WTC11 (cell line): ENCODE measurements at regions not wholly inside any gene's neighbourhood (a gene's known extent, or its start where the extent isn't known, plus 50 kb on each side); places are given as distances from the start of the nearest gene placed in this dataset.

Experiments used
- ATAC-seq: fragments of 200-7000 bp; cut with Tn5 transposase; 2 replicates; pipeline ENCODE4 v1.10.0; 2021; ENCODE audit warnings: mild to moderate bottlenecking, moderate library complexity
- CTCF ChIA-PET: fragments of 300-600 bp; sonication (Branson Sonifier 250); formaldehyde crosslinking; loops from one replicate; lab custom pipeline; 2021; ENCODE audit warnings: antibody characterized with exemption; lab: Charles Lee
- POLR2A ChIA-PET: fragments of 350-600 bp; sonication (Branson Sonifier 250); formaldehyde crosslinking; loops from one replicate; lab custom pipeline; 2021; ENCODE audit warnings: antibody characterized with exemption; lab: Charles Lee
- DNase-seq: peaks from one replicate; pipeline ENCODE4 v3.0.0; 2021; ENCODE audit warnings: low spot score
- H3K27ac Mint-ChIP-seq: 2 replicates; pipeline ENCODE4 v1.8.0; 2021; ENCODE audit warnings: mixed read lengths
- H3K27me3 Mint-ChIP-seq: 2 replicates; pipeline ENCODE4 v1.8.0; 2021; ENCODE audit warnings: low read depth, mild to moderate bottlenecking, moderate library complexity, mixed read lengths
- H3K36me3 Mint-ChIP-seq: 2 replicates; pipeline ENCODE4 v1.8.0; 2021; ENCODE audit warnings: mixed read lengths
- H3K4me1 Mint-ChIP-seq: 2 replicates; pipeline ENCODE4 v1.8.0; 2022; ENCODE audit warnings: mixed read lengths
- H3K4me3 Mint-ChIP-seq: 2 replicates; pipeline ENCODE4 v1.8.0; 2021; ENCODE audit warnings: mild to moderate bottlenecking, moderate library complexity, mixed read lengths
- H3K9me3 Mint-ChIP-seq: 2 replicates; pipeline ENCODE4 v1.8.0; 2021; ENCODE audit warnings: mixed read lengths
- ATF2 ChIP-seq: sonication (generic); formaldehyde crosslinking; IDR thresholded peaks from 2 replicates; pipeline ENCODE4 v1.8.1; 2022; ENCODE audit warnings: low read depth, missing genetic modification reagents, borderline replicate concordance
- CBFB ChIP-seq: sonication (generic); formaldehyde crosslinking; IDR thresholded peaks from 2 replicates; pipeline ENCODE4 v1.8.1; 2022; ENCODE audit warnings: mild to moderate bottlenecking, low read depth, missing genetic modification reagents
- CDX4 ChIP-seq: fragments of 250-450 bp; sonication (Bioruptor Pico); IDR thresholded peaks from 2 replicates; pipeline ENCODE4 v1.9.0; 2021; ENCODE audit warnings: moderate library complexity, mild to moderate bottlenecking, inconsistent platforms, borderline replicate concordance
- CREB1 ChIP-seq: sonication (generic); formaldehyde crosslinking; IDR thresholded peaks from 2 replicates; pipeline ENCODE4 v1.8.0; 2023; ENCODE audit warnings: mild to moderate bottlenecking, missing genetic modification reagents
- EMX1 ChIP-seq: fragments of 250-450 bp; sonication (Bioruptor Pico); IDR thresholded peaks from 2 replicates; pipeline ENCODE4 v1.8.0; 2021; ENCODE audit warnings: mild to moderate bottlenecking
- ETV6 ChIP-seq: sonication (generic); formaldehyde crosslinking; IDR thresholded peaks from 2 replicates; pipeline ENCODE4 v1.8.1; 2022; ENCODE audit warnings: mild to moderate bottlenecking, missing genetic modification reagents
- FOXJ3 ChIP-seq: sonication (generic); formaldehyde crosslinking; IDR thresholded peaks from 2 replicates; pipeline ENCODE4 v1.9.0; 2021; ENCODE audit warnings: missing genetic modification reagents, mild to moderate bottlenecking, borderline replicate concordance
- HMGA2 ChIP-seq: fragments of 250-450 bp; sonication (Bioruptor Pico); IDR thresholded peaks from 2 replicates; pipeline ENCODE4 v1.4.0; 2021; ENCODE audit warnings: mild to moderate bottlenecking, moderate library complexity
- IRF1 ChIP-seq: sonication (generic); formaldehyde crosslinking; IDR thresholded peaks from 2 replicates; pipeline ENCODE4 v1.8.0; 2023; ENCODE audit warnings: missing genetic modification reagents
- IRF2 ChIP-seq: sonication (generic); formaldehyde crosslinking; IDR thresholded peaks from 2 replicates; pipeline ENCODE4 v1.8.0; 2022; ENCODE audit warnings: low read depth, missing genetic modification reagents, borderline replicate concordance
- JUN ChIP-seq: sonication (generic); formaldehyde crosslinking; IDR thresholded peaks from 2 replicates; pipeline ENCODE4 v1.8.0; 2023; ENCODE audit warnings: mild to moderate bottlenecking, missing genetic modification reagents
- MLX ChIP-seq: sonication (generic); formaldehyde crosslinking; IDR thresholded peaks from 2 replicates; pipeline ENCODE4 v1.8.1; 2023; ENCODE audit warnings: mild to moderate bottlenecking, missing genetic modification reagents, moderate library complexity
- MXD4 ChIP-seq: fragments of 250-450 bp; sonication (Bioruptor Pico); IDR thresholded peaks from 2 replicates; pipeline ENCODE4 v1.8.0; 2021; ENCODE audit warnings: mild to moderate bottlenecking, moderate library complexity, borderline replicate concordance
- NR2C2 ChIP-seq: sonication (generic); formaldehyde crosslinking; IDR thresholded peaks from 2 replicates; pipeline ENCODE4 v1.8.0; 2022; ENCODE audit warnings: mild to moderate bottlenecking, missing genetic modification reagents
- OVOL2 ChIP-seq: fragments of 250-450 bp; sonication (Bioruptor Pico); IDR thresholded peaks from 2 replicates; pipeline ENCODE4 v1.9.0; 2021; ENCODE audit warnings: mild to moderate bottlenecking, borderline replicate concordance
- PRDM15 ChIP-seq: sonication (generic); formaldehyde crosslinking; IDR thresholded peaks from 2 replicates; pipeline ENCODE4 v1.8.0; 2022; ENCODE audit warnings: missing genetic modification reagents
- PRRX2 ChIP-seq: fragments of 250-450 bp; sonication (Bioruptor Pico); IDR thresholded peaks from 2 replicates; pipeline ENCODE4 v1.8.0; 2021; ENCODE audit warnings: mild to moderate bottlenecking
- RORB ChIP-seq: fragments of 250-450 bp; sonication (Bioruptor Pico); IDR thresholded peaks from 2 replicates; pipeline ENCODE4 v1.9.0; 2021; ENCODE audit warnings: mild to moderate bottlenecking
- ZNF121 ChIP-seq: sonication (generic); formaldehyde crosslinking; IDR thresholded peaks from 2 replicates; pipeline ENCODE4 v1.8.0; 2023; ENCODE audit warnings: missing genetic modification reagents
- ZNF263 ChIP-seq: sonication (generic); formaldehyde crosslinking; IDR thresholded peaks from 2 replicates; pipeline ENCODE4 v1.8.1; 2022; ENCODE audit warnings: low read depth, mild to moderate bottlenecking, moderate library complexity, missing genetic modification reagents
- ZNF317 ChIP-seq: sonication (generic); formaldehyde crosslinking; IDR thresholded peaks from 2 replicates; pipeline ENCODE4 v1.8.1; 2023; ENCODE audit warnings: low read depth, mild to moderate bottlenecking, moderate library complexity, missing genetic modification reagents, borderline replicate concordance
- ZNF396 ChIP-seq: fragments of 250-450 bp; sonication (Bioruptor Pico); IDR thresholded peaks from 2 replicates; pipeline ENCODE4 v1.8.0; 2021; ENCODE audit warnings: mild to moderate bottlenecking, moderate library complexity, borderline replicate concordance
- ZNF425 ChIP-seq: fragments of 250-450 bp; sonication (Bioruptor Pico); conservative IDR thresholded peaks from 2 replicates; pipeline ENCODE4 v1.9.0; 2021; ENCODE audit warnings: mild to moderate bottlenecking
- ZNF532 ChIP-seq: fragments of 250-450 bp; sonication (Bioruptor Pico); IDR thresholded peaks from 2 replicates; pipeline ENCODE4 v1.9.0; 2021; ENCODE audit warnings: mild to moderate bottlenecking, borderline replicate concordance

- Mint-ChIP-seq H3K36me3 (no peaks in the 10 kb centered on the region), H3K27ac (no peak overlapping the region), H3K9me3 (no peaks in the 10 kb centered on the region), H3K27me3 (no peaks in the 10 kb centered on the region), H3K4me3 (no peak overlapping the region), H3K4me1 (peaks cover 16% of the 10 kb centered on the region)
- DNase-seq: no peak
- ATAC-seq: no peak
- TF ChIP-seq ZNF121 (CRISPR knock-in tag) (no peak), JUN (CRISPR knock-in tag) (no peak), MXD4 (no peak), HMGA2 (CRISPR knock-in tag) (no peak), ZNF425 (CRISPR knock-in tag) (no peak), ATF2 (CRISPR knock-in tag) (no peak), FOXJ3 (CRISPR knock-in tag) (no peak), ZNF317 (CRISPR knock-in tag) (no peak), OVOL2 (CRISPR knock-in tag) (no peak), NR2C2 (CRISPR knock-in tag) (no peak), ZNF532 (no peak)
- ChIA-PET POLR2A (no interaction called here), CTCF (no interaction called here)
These were observed 320.3 kb upstream of the EDNRB start for GRCh38 chr13:78238911-78239310.

GRCh38 chr13:78228940-78229339 lies 310.3 kb upstream of the EDNRB start:
- no peak overlapping the region for H3K4me3 Mint-ChIP-seq
- H3K4me1 Mint-ChIP-seq: no peaks in the 10 kb centered on the region
- CTCF ChIA-PET: interaction anchor here (1.1 kb wide), 1 partner anchor 358 kb away, joined by 3 read pairs; no protein-coding TSS in a partner anchor
- ATAC-seq (no peak), DNase-seq (no peak)
- no peaks in the 10 kb centered on the region for H3K27me3 Mint-ChIP-seq
- no peak overlapping the region for H3K27ac Mint-ChIP-seq
- H3K36me3 Mint-ChIP-seq: no peaks in the 10 kb centered on the region
- H3K9me3 Mint-ChIP-seq: 0 out of 2 replicates have a peak, but pooled peaks cover 5% of the 10 kb centered on the region
- POLR2A ChIA-PET: no interaction called here
- TF ChIP-seq ZNF263 (CRISPR knock-in tag): no peak
- no peak for TF ChIP-seq PRDM15 (CRISPR knock-in tag)
- no peak for TF ChIP-seq MLX (CRISPR knock-in tag)
- TF ChIP-seq RORB: no peak
- TF ChIP-seq ETV6 (CRISPR knock-in tag): no peak
- no peak for TF ChIP-seq PRRX2 (CRISPR knock-in tag)
- no peak for TF ChIP-seq EMX1 (CRISPR knock-in tag)
- TF ChIP-seq FOXJ3 (CRISPR knock-in tag): no peak
- TF ChIP-seq CREB1 (CRISPR knock-in tag): no peak
- TF ChIP-seq CBFB: no peak
- no peak for TF ChIP-seq IRF2 (CRISPR knock-in tag)
- TF ChIP-seq IRF1 (CRISPR knock-in tag): no peak
- no peak for TF ChIP-seq ZNF396
- no peak for TF ChIP-seq CDX4 (CRISPR knock-in tag)
